SK-N-MC (cell line): ENCODE measurements at regions not wholly inside any gene's neighbourhood (a gene's known extent, or its start where the extent isn't known, plus 50 kb on each side); places are given as distances from the start of the nearest gene placed in this dataset.

ENCODE experiments used
- DNase-seq: peaks from one replicate; pipeline ENCODE4 v3.0.0-alpha.2; 2011; ENCODE audit warnings: low read depth, low spot score
- H3K27ac ChIP-seq: fragments of 200-600 bp; sonication (generic); 2 replicates; pipeline ENCODE4 v1.5.1; 2016; ENCODE audit warnings: mixed run types
- H3K36me3 ChIP-seq: fragments of 200-600 bp; sonication (generic); 2 replicates; pipeline ENCODE4 v1.6.1; 2017; ENCODE audit warnings: antibody characterized with exemption, low read length, mixed read lengths; ENCODE audit not compliant: insufficient read depth
- H3K4me3 ChIP-seq: fragments of 200-600 bp; sonication (generic); 2 replicates; pipeline ENCODE4 v1.5.1; 2016
- H3K9ac ChIP-seq: fragments of 200-600 bp; sonication (generic); 2 replicates; pipeline ENCODE4 v1.8.0; 2017; ENCODE audit warnings: mixed run types, mixed read lengths; ENCODE audit not compliant: insufficient read length
- H3K9me3 ChIP-seq: fragments of 200-600 bp; sonication (generic); 2 replicates; pipeline ENCODE4 v1.6.1; 2017; ENCODE audit warnings: low read depth, mild to moderate bottlenecking, antibody characterized with exemption, low read length, moderate library complexity, mixed read lengths
- EZH2 ChIP-seq: fragments of 200-600 bp; sonication (generic); IDR thresholded peaks from one replicate; pipeline ENCODE4 v1.6.1; 2017; ENCODE audit warnings: antibody characterized with exemption
- FOXP2 ChIP-seq: optimal IDR thresholded peaks from 2 replicates; pipeline ENCODE3; 2011; ENCODE audit warnings: mild to moderate bottlenecking, moderate library complexity; ENCODE audit not compliant: insufficient read depth; ENCODE audit errors: extremely low read length, control extremely low read depth
- POLR2AphosphoS5 ChIP-seq: IDR thresholded peaks from 2 replicates; pipeline ENCODE4 v1.6.1; 2012; ENCODE audit warnings: mild to moderate bottlenecking, low read depth, low read length, borderline replicate concordance

DNA sequence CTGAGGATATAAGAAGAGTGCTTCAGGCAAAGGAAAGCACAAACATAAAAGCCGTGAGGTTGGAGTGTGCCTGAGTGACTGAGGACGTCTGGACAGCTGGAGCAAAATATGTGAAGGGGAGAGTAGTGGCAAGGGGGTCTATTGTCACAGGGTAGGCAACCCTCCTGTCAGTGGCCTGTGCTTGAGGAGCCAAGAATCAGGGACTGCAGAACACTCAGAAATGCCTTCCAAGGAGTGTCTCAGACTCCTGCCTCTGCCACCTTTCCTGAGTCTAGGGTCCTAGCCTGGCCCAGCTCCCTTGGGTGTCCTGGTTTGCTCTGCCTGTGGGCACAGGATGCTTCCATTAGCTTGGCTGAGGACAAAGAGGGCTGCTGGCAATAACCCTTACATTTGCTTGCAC is 152.5 kb upstream of the PJA1 start:
- H3K9ac ChIP-seq = no peak overlapping the region

GRCh38 chrX:69314436-69315348 is 149.4 kb upstream of the PJA1 start:
- Histone ChIP-seq H3K27ac (no peak overlapping the region), H3K9ac (no peak overlapping the region), H3K9me3 (no peaks in the 10 kb centered on the region), H3K36me3 (no peaks in the 10 kb centered on the region), H3K4me3 (no peak overlapping the region)
- no peak for TF ChIP-seq FOXP2
- no peak for TF ChIP-seq EZH2
- TF ChIP-seq POLR2AphosphoS5 = no peak
- DNase-seq = no peak

More for the DNA sequence above, 152.5 kb upstream of the PJA1 start:
- TF ChIP-seq POLR2AphosphoS5 (no peak), FOXP2 (no peak), EZH2 (no peak)
- H3K36me3 ChIP-seq = no peaks in the 10 kb centered on the region
- H3K9me3 ChIP-seq = no peaks in the 10 kb centered on the region
- no peak overlapping the region for H3K4me3 ChIP-seq
- no peak for DNase-seq
- peak overlapping the region; percentile 26; the same call in 1 of the 2 replicates for H3K27ac ChIP-seq

DNA sequence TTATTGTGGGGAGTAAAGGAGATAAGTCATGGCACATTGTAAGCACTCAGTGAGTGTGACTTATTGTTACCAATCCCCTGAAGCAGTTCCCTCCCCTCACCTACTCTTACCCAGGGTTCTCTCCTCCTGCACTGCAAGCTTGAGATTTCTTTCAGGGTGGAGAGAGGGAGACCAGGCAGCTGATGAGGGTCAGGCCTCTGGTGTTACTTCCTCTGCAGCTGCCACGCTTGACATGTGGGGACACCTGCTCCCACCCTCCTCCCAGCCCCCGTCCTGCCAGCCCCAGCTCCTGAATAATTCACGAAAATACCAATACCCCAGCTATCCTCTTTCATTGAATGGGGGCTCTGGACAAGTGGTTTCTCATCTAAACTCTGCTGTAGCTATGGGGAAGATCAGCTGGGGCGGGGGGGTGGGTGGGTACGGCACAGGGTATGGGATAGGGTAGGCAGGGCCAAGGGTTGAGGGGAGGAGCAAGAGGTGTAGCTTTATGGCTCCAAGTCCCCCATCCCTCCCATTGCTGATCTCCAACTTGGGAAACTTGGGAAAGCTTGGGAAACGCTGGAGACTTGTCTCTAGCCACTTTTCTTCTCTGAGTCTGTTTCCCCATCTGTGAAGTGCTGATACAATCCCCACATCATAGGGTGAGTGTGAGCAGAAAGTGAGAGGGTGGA is 148.5 kb upstream of the PJA1 start:
- Histone ChIP-seq H3K36me3 (no peaks in the 10 kb centered on the region), H3K9me3 (no peaks in the 10 kb centered on the region), H3K9ac (no peak overlapping the region), H3K4me3 (no peak overlapping the region), H3K27ac (no peak overlapping the region)
- TF ChIP-seq EZH2 (no peak), FOXP2 (no peak), POLR2AphosphoS5 (no peak)
- DNase-seq = no peak

DNA sequence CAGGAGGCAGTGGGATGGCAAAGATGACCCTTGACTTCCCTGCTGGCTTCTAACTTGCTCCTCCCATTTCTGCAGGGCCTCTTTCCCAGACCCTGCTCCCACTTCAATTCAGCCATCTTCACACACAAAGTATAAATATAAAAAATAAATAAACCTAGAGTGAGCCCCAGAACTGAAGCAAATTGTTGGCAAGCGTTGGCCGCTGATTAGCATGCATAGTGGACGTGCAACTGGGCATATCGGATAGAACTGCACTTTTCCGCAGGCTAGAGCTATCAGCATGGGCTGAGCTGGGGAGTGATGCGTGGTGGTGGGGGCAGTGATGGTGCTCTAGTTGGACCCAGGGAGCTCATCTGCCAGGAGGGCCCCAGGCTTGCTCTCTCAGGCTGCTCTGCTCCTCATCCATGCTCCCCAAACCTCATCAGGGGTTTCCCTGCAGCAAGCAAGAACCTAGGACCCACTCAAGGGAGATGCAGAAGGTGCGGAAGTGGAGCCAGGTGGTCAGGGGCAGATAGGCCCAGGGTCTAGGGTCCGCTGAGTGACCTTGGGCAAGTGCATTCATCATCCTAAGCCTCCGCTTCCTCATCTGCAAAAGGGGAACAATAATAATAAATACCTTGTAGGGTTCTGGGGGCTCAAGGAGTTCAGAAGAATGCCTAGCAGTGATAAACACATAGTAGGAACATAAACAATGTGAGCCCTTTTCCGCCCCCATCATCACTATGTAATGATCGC is 146.8 kb upstream of the PJA1 start:
- Histone ChIP-seq H3K4me3 (no peak overlapping the region), H3K9me3 (no peaks in the 10 kb centered on the region), H3K27ac (no peak overlapping the region), H3K36me3 (no peaks in the 10 kb centered on the region), H3K9ac (no peak overlapping the region)
- no peak for TF ChIP-seq EZH2
- no peak for TF ChIP-seq POLR2AphosphoS5
- TF ChIP-seq FOXP2 = no peak
- DNase-seq = no peak

DNA sequence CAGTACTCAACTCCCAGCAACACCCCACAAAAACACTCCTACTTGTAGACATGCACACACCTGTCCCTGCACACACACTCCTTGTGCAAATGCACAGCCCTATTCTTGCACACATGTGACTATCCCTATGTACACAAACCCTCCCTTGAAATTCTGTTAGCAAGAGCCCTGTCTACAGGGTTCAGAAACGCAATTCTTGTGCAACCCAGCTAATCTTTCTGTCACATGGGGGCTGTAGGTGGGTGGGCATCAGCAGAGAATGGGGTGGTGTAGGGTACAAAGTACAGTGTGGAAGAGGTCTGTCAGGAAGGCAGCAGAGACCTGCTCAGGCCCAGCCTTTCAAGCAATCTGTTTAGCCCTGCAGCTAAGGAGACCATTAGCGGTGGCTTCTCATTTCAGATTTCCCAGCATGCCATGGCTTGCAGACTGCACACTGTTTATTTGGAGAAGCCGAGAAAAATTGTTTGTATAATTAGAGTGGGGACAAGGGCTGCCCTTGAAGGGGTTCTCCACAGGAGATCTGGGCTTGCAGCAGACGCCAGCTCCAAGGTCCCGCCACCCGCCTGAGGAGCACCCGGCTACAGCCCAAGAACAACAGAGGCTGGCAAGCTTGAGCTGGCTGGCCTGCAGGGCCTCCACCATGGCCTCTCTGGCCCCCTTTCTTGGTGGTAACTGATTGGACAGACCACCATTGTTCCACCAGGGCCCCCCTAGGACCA is 144.0 kb upstream of the PJA1 start:
- DNase-seq = no peak
- Histone ChIP-seq H3K9ac (no peak overlapping the region), H3K27ac (no peak overlapping the region), H3K9me3 (no peaks in the 10 kb centered on the region), H3K36me3 (no peaks in the 10 kb centered on the region), H3K4me3 (no peak overlapping the region)
- TF ChIP-seq POLR2AphosphoS5 = no peak
- TF ChIP-seq EZH2 = no peak
- no peak for TF ChIP-seq FOXP2

GRCh38 chrX:69307756-69308155 is 142.5 kb upstream of the PJA1 start:
- DNase-seq = no peak
- TF ChIP-seq EZH2 = no peak
- no peak for TF ChIP-seq POLR2AphosphoS5
- TF ChIP-seq FOXP2 = no peak
- Histone ChIP-seq H3K27ac (no peak overlapping the region), H3K4me3 (no peak overlapping the region), H3K9me3 (no peaks in the 10 kb centered on the region), H3K36me3 (no peaks in the 10 kb centered on the region), H3K9ac (no peak overlapping the region)

DNA sequence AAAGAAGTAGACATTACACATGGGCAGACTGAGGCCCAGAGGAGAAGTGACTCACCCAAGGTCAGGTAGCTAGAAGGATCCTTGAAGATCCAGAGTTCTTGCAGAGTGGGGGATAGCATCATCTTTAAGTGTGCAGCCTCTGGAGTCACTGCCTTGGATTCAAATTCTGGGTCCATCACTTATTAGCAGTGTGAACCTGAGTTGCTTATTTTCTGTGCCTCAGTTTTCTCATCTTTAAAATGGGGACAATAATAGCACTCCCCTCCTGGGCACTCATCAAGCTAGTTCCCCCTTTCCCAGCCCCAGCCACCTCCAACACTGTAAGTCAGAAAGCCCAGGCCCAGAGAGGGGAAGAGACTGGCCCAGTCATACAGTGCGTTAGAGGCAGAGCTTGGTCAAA is 141.8 kb upstream of the PJA1 start:
- TF ChIP-seq POLR2AphosphoS5 = no peak
- TF ChIP-seq EZH2 = no peak
- TF ChIP-seq FOXP2 = no peak
- Histone ChIP-seq H3K9me3 (no peaks in the 10 kb centered on the region), H3K27ac (no peak overlapping the region), H3K36me3 (no peaks in the 10 kb centered on the region), H3K9ac (no peak overlapping the region), H3K4me3 (no peak overlapping the region)
- DNase-seq = no peak
